GM10266 (cell line): ENCODE measurements at regions not wholly inside any gene's neighbourhood (a gene's known extent, or its start where the extent isn't known, plus 50 kb on each side); places are given as distances from the start of the nearest gene placed in this dataset.

ENCODE experiments used
- DNase-seq: peaks from one replicate; pipeline ENCODE4 v3.0.0; 2012; ENCODE audit errors: extremely low spot score
- CTCF ChIP-seq: IDR thresholded peaks from 2 replicates; pipeline ENCODE4 v1.5.1; 2012; ENCODE audit warnings: mild to moderate bottlenecking, low read depth; ENCODE audit not compliant: control insufficient read depth, insufficient read depth; ENCODE audit errors: missing control alignments

DNA sequence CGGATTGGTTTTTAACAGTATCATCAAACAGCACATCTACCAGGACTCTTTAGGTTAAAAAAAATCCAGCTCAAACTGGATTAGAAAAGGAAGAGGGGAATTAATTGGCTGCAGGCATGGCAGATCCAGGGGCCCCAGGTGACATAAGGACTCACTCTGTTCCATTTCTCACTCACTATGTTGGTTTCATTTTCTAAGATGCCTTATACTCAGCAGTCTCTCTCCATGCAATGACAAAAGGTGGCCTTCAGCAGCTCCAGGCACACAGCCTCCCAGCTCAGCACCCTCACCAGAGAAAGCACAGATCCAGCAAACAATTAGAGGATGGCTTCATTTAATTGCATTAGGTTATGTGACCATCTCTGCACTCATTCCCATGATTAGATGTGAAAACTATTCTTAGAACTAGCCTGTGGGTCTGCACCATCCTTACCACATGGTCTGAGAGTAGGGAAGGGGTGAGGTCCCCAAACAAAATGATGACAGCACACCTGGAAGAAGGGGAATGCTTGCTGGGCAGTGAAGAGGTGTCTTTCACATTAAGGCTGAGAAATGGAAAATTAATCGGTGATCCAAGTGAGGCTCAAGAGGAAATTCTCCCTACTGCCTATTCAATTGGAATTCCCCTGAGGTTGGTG is 243.1 kb downstream of the CDH26 start:
- no peak for DNase-seq
- TF ChIP-seq CTCF = no peak

- no peak for DNase-seq
These were observed 243.8 kb downstream of the CDH26 start for GRCh38 chr20:60202046-60202445.

GRCh38 chr20:60203451-60203850 is 245.2 kb downstream of the CDH26 start:
- no peak for TF ChIP-seq CTCF
- no peak for DNase-seq

More at GRCh38 chr20:60202046-60202445, 243.8 kb downstream of the CDH26 start:
- TF ChIP-seq CTCF = no peak

DNA sequence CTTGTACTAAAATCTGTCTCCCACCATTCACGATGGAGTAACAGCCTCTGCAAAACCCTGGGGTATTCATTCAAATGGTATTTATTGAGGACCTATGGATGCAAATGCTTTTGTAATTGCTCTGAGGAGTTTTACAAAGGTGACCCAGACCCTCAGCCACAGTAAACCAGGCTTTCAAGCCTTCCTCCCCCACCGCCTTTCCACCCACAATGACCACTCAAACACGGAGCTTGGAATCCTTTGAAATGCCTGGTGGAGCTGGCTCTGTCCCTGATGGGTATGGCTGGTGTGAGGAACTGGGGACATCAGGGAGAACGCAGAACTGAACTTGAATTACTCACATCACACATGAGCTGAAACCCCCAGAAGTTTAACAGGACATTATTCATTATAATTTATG is 246.4 kb downstream of the CDH26 start:
- DNase-seq = no peak
- no peak for TF ChIP-seq CTCF

- TF ChIP-seq CTCF = no peak
- DNase-seq = no peak
These were observed 248.0 kb downstream of the CDH26 start for GRCh38 chr20:60206259-60206658.

DNA sequence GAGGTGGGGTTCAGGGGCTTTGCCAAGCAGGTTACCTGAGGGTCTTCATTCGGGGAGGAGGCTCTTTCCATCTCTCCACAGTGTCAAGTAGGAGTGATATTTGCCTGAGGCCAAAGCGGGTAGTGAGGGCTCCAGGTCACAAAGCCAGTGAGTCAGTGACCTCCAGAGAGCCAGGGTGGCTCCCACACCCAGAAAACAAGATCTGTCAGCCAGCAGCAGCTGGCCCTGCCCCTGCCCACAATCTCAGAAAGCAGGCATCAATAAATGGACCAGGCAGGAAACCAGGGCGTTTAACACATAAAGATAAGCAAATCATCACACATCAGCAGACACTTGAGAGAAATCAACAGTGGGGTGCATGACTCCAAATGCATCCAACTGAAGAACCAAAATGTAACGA is 250.8 kb downstream of the CDH26 start:
- no peak for DNase-seq
- no peak for TF ChIP-seq CTCF

- DNase-seq = peak; percentile 21
- peak; percentile 81 for TF ChIP-seq CTCF
These were observed 252.8 kb downstream of the CDH26 start for GRCh38 chr20:60210779-60211617.
